ENCODE measurements at regions not wholly inside any gene's neighbourhood (a gene's known extent, or its start where the extent isn't known, plus 50 kb on each side); places are given as distances from the start of the nearest gene placed in this dataset.
A peak's percentile ranks its signal among the peaks of the same experiment; 100 is the strongest.
"Not testable (repeated sequence)": the region's sequence is repeated elsewhere in the genome, so short reads cannot be mapped to it uniquely, and the experiment has no call there.

DNA sequence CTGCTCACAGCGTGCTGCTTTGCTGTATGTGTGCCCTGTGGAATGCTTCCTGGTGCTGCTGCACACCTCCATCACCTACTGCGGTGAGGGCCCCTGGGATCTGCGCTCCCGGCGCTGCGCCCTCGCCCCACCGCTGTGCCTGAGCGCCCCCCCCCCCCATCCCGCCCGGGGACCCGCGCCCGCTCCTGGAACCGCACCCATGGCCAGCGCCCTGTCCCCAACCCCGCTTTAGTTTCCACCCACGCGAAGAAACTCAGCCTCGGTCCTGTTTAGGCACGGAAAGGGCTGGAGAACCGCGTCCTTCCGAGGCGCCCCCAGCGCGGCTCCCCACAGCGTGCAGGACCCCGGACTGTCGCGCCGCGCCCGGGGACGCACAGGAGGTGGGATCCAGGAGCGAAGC is 265.5 kb downstream of the POTEB3 start:
- not testable (repeated sequence) for DNase-seq

DNA sequence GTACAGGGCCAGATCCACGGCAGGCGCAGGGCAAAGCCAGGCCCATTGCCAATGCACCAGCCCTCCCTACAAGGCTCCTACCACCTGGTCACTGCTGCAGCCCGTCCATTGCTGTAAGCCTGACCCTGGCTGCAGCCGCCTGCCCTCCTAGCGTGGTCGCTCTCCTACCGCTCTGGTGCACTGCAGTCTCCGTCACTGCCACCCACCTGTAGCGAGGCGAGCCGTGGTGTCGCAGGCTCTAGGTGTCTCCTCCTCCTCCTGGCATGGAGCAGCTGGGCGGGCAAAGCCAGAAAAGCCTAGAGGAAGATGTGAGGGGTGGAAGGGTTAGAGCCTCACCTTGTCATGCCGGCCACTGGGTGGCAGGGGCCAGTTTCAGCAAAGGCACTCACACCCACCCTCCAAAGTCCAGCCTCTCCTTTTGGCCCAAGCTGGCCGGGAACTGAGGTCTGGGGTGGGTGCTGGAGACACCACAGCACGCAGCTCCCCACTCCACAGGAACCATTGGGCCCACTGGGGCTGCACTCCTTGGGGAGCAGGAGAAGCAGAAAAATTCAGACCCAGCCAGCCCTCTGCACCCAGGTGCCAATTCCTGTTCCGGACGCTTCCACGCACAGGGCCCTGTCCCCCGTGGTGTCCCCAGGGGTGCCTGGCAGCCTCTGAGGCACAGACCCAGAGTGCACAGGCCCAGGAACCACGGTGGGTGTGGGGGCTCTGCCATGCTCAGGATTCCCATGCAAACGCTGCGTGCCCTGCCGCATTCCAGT is 285.3 kb upstream of the POTEB2 start:
- not testable (repeated sequence) for DNase-seq

- not testable (repeated sequence) for DNase-seq
Observed at GRCh38 chr15:21148136-21148535, 282.0 kb upstream of the POTEB2 start.

- DNase-seq: not testable (repeated sequence)
Observed at GRCh38 chr15:21133893-21134292, 267.8 kb upstream of the POTEB2 start.

- DNase-seq: not testable (repeated sequence)
Observed at GRCh38 chr15:21112271-21113053, 246.3 kb upstream of the POTEB2 start.

GRCh38 chr15:21111861-21112260 is 245.7 kb upstream of the POTEB2 start:
- DNase-seq: peak in 1 of 3 donors; percentile 0

DNA sequence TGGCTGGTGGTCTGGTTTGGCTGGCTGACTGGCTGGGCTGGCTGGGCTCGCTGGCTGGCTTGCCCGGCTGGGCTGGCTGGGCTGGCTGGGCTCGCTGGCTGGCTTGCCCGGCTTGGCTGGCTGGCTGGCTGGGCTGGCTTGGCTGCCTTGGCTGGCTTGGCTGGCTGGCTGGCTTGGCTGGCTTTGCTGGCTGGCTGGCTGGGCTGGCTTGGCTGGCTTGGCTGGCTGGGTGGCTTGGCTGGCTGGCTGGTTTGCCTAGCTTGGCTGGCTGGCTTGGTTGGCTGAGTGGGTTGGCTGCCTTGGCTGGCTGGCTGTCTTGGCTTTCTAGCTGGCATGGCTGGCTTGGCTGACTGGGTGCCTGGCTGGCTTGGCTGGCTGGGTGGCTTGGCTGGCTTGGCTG is 245.1 kb upstream of the POTEB2 start:
- not testable (repeated sequence) for DNase-seq

GRCh38 chr15:21110187-21110804 is 244.2 kb upstream of the POTEB2 start:
- not testable (repeated sequence) for DNase-seq

- DNase-seq: not testable (repeated sequence)
Observed at GRCh38 chr15:21108384-21108783, 242.3 kb upstream of the POTEB2 start.

GRCh38 chr15:21107399-21108381 is 241.6 kb upstream of the POTEB2 start:
- DNase-seq: not testable (repeated sequence)

GRCh38 chr15:21096599-21096998 is 230.5 kb upstream of the POTEB2 start:
- DNase-seq: not testable (repeated sequence)

DNA sequence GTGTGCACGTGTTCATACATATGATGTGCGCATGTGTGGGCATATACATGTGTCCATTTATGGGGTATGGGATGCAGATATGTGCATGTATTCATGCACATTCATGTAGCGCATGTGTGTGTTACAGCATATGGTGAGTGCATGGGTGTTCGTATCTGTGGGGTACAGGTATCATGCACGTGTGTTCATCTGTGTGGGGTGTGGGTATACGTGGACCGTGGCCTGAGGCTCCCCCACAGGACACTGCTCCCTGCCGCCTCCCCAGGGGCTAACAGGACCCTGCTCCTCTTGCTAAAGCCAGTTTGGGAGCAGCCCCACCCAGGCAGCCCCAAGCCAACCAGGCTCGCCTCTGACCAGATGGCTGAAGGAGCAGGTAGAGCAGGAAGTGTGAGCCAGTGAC is 213.4 kb upstream of the POTEB2 start:
- not testable (repeated sequence) for DNase-seq

- not testable (repeated sequence) for DNase-seq
Observed at GRCh38 chr15:21068917-21069316, 202.8 kb upstream of the POTEB2 start.

DNA sequence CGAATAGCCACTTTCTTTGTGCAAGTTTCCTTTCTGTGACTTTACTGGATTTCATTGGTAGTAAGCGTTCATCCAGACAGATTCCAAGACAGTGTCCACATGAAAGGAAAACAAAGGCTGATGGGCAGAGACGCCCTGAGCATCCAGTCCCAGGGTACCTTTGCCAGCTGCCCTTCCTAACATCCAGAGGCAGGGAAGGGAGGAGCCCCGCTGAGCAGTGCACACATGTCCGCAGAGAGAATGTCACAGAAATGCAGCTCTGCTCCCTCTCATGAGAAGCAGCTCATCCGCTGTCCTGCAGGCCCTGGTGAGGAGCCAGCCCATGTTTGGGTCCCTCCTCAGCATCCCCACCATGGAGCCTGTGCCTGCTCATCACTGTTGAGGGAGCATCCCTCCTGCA is 197.4 kb upstream of the POTEB2 start:
- DNase-seq: not testable (repeated sequence)

GRCh38 chr15:21062619-21063163 is 196.6 kb upstream of the POTEB2 start:
- not testable (repeated sequence) for DNase-seq

DNA sequence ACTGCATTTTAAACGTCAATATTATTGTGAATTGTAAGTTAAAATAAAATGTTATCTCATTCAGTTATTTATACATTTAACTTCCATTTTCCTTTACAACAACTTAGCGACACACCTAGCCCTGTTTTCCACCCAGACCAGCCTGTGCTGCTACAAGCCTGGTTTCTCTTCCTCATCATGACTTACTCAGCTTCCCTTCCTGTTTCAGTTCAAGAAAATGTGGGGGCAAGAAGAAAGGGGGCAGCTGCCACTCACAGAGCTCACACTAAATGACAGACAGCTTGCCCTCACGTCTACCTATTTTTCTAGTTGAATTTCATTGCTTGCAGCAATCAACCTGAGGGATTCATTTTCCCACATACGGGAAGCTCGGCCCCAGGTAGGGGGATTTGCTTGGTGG is 185.8 kb upstream of the POTEB2 start:
- not testable (repeated sequence) for DNase-seq

DNA sequence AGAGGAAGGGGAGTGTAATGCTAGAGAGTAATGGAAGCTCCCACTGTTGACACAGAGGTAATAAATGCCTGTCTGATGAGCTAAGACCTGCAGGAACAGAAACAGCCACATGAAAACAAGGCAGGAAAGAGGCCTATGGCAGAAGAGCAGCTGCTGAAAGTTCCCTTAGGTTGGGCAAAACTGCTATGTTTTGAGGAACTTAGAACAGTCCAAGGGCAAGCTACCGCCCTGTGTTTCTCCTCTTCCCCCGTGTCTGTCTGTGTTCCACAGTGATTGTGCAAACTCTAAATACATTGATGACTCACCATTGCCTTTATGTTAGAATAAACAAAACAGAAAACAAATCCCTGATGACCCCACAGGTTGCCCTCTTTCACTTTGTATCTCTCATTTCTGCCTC is 165.6 kb upstream of the POTEB2 start:
- not testable (repeated sequence) for DNase-seq

- not testable (repeated sequence) for DNase-seq
Observed at GRCh38 chr15:21029001-21029400, 162.9 kb upstream of the POTEB2 start.

DNA sequence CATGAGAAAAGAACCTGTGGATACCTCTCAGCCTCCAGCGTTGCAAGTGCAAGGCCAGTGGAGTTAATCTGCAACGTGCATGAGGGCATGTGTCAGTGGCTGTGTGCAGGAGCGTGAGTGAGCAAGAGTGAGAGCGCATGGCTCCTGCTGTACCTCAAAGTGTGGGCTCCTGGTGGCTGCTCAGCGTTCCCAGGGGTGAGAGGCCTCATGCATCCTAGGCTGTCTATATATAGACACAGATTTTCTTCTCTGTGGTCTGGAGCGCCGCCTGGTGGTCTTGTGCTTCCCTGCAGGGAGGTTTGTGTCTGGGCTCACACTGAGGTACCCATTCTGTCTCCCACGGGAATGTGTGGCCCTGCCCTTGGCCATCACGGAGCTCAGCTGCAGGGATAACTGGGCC is 161.8 kb upstream of the POTEB2 start:
- not testable (repeated sequence) for DNase-seq

DNA sequence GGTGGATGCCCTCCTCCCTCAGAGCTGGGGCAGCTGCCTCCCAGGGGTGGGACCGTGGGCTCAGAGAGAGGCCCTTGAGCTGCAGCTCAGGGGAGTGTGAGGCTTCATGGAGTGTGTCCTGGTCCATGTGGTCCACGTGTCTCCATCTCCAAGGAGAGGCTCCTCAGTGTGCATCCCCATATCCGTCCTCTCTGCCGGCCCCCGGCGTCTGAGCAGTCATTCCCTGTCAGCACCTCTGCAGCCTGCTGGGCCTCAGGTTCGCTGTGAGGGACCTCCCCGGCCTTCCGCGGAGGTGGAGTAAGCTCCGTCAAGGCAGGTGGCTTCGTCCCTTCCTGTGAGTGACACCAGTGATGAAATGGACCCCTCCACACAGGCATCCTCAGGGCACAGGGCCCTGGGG is 160.7 kb upstream of the POTEB2 start:
- not testable (repeated sequence) for DNase-seq
